ENCODE measurements at regions not wholly inside any gene's neighbourhood (a gene's known extent, or its start where the extent isn't known, plus 50 kb on each side); places are given as distances from the start of the nearest gene placed in this dataset.

- DNase-seq (ENCODE audit: low read depth): no peak
Observed at GRCh38 chr12:25714198-25714984, 161.3 kb upstream of the LMNTD1 start.

GRCh38 chr12:25715102-25715501, 162.0 kb upstream of the LMNTD1 start:
- no peak for DNase-seq (ENCODE audit: low read depth)

- DNase-seq (ENCODE audit: low read depth): no peak
Observed at GRCh38 chr12:25716842-25717241, 163.8 kb upstream of the LMNTD1 start.

GRCh38 chr12:25717552-25717951, 164.5 kb upstream of the LMNTD1 start:
- no peak for DNase-seq (ENCODE audit: low read depth)

- no peak for DNase-seq (ENCODE audit: low read depth)
Observed at GRCh38 chr12:25718081-25718731, 165.1 kb upstream of the LMNTD1 start.

- no peak for DNase-seq (ENCODE audit: low read depth)
Observed at GRCh38 chr12:25719505-25719904, 166.4 kb upstream of the LMNTD1 start.

GRCh38 chr12:25723336-25723735, 170.3 kb upstream of the LMNTD1 start:
- DNase-seq (ENCODE audit: low read depth): no peak

GRCh38 chr12:25723921-25724491, 170.9 kb upstream of the LMNTD1 start:
- DNase-seq (ENCODE audit: low read depth): no peak

- DNase-seq (ENCODE audit: low read depth): no peak
Observed at GRCh38 chr12:25725470-25725869, 172.4 kb upstream of the LMNTD1 start.

GRCh38 chr12:25725931-25726330, 172.8 kb upstream of the LMNTD1 start:
- peak; percentile 86 for DNase-seq (ENCODE audit: low read depth)

- DNase-seq (ENCODE audit: low read depth): no peak
Observed at GRCh38 chr12:25728056-25728595, 175.0 kb upstream of the LMNTD1 start.

- no peak for DNase-seq (ENCODE audit: low read depth)
Observed at GRCh38 chr12:25730489-25731349, 177.6 kb upstream of the LMNTD1 start.

- no peak for DNase-seq (ENCODE audit: low read depth)
Observed at GRCh38 chr12:25733541-25733940, 180.5 kb upstream of the LMNTD1 start.

GRCh38 chr12:25734529-25735180, 181.6 kb upstream of the LMNTD1 start:
- DNase-seq (ENCODE audit: low read depth): no peak

GRCh38 chr12:25740617-25741016, 187.5 kb upstream of the LMNTD1 start:
- no peak for DNase-seq (ENCODE audit: low read depth)

- DNase-seq (ENCODE audit: low read depth): no peak
Observed at GRCh38 chr12:25741917-25742316, 188.8 kb upstream of the LMNTD1 start.

- no peak for DNase-seq (ENCODE audit: low read depth)
Observed at GRCh38 chr12:25743679-25744215, 190.7 kb upstream of the LMNTD1 start.

- no peak for DNase-seq (ENCODE audit: low read depth)
Observed at GRCh38 chr12:25744313-25744712, 191.2 kb upstream of the LMNTD1 start.

GRCh38 chr12:25745281-25745680, 192.2 kb upstream of the LMNTD1 start:
- no peak for DNase-seq (ENCODE audit: low read depth)

GRCh38 chr12:25746131-25746530, 193.0 kb upstream of the LMNTD1 start:
- no peak for DNase-seq (ENCODE audit: low read depth)

- no peak for DNase-seq (ENCODE audit: low read depth)
Observed at GRCh38 chr12:25752710-25753309, 199.7 kb upstream of the LMNTD1 start.

Data from fibroblast of the conjunctiva (primary cell).